ENCODE measurements at regions not wholly inside any gene's neighbourhood (a gene's known extent, or its start where the extent isn't known, plus 50 kb on each side); places are given as distances from the start of the nearest gene placed in this dataset.
A peak's percentile ranks its signal among the peaks of the same experiment; 100 is the strongest.

- no peak overlapping the region for H2AFZ ChIP-seq (ENCODE audit: low read depth, low read length)
- H3K4me3 ChIP-seq (ENCODE audit: low read length): no peak overlapping the region
- H3K9me3 ChIP-seq (ENCODE audit: low read length): no peaks in the 10 kb centered on the region
- no peaks in the 10 kb centered on the region for H3K27me3 ChIP-seq (ENCODE audit: insufficient read depth, low read length)
- H3K4me1 ChIP-seq (ENCODE audit: insufficient read depth, low read length): peaks cover 7% of the 10 kb centered on the region
- H3K36me3 ChIP-seq (ENCODE audit: insufficient read depth, low read length): no peaks in the 10 kb centered on the region
These were observed 54.8 kb upstream of the FDX1 start for GRCh38 chr11:110374921-110375320.

- H3K4me3 ChIP-seq (ENCODE audit: low read length): no peak overlapping the region
These were observed 54.4 kb upstream of the FDX1 start for GRCh38 chr11:110375351-110375750.

GRCh38 chr11:110376021-110376420 is 53.7 kb upstream of the FDX1 start:
- H2AFZ ChIP-seq (ENCODE audit: low read depth, low read length): no peak overlapping the region
- peaks cover 7% of the 10 kb centered on the region for H3K4me1 ChIP-seq (ENCODE audit: insufficient read depth, low read length)
- H3K9me3 ChIP-seq (ENCODE audit: low read length): no peaks in the 10 kb centered on the region
- no peaks in the 10 kb centered on the region for H3K36me3 ChIP-seq (ENCODE audit: insufficient read depth, low read length)
- no peaks in the 10 kb centered on the region for H3K27me3 ChIP-seq (ENCODE audit: insufficient read depth, low read length)
- no peak overlapping the region for H3K4me3 ChIP-seq (ENCODE audit: low read length)

More at GRCh38 chr11:110375351-110375750, 54.4 kb upstream of the FDX1 start:
- Histone ChIP-seq H3K27me3 (ENCODE audit: insufficient read depth, low read length) (no peaks in the 10 kb centered on the region), H2AFZ (ENCODE audit: low read depth, low read length) (no peak overlapping the region), H3K36me3 (ENCODE audit: insufficient read depth, low read length) (no peaks in the 10 kb centered on the region), H3K9me3 (ENCODE audit: low read length) (no peaks in the 10 kb centered on the region), H3K4me1 (ENCODE audit: insufficient read depth, low read length) (peaks cover 7% of the 10 kb centered on the region)

- peaks cover 7% of the 10 kb centered on the region for H3K4me1 ChIP-seq (ENCODE audit: insufficient read depth, low read length)
- peak overlapping the region; percentile 20 for H2AFZ ChIP-seq (ENCODE audit: low read depth, low read length)
- H3K4me3 ChIP-seq (ENCODE audit: low read length): no peak overlapping the region
These were observed 52.9 kb upstream of the FDX1 start for GRCh38 chr11:110376711-110377324.

GRCh38 chr11:110377434-110377833 is 52.3 kb upstream of the FDX1 start:
- Histone ChIP-seq H3K4me3 (ENCODE audit: low read length) (no peak overlapping the region), H2AFZ (ENCODE audit: low read depth, low read length) (no peak overlapping the region), H3K9me3 (ENCODE audit: low read length) (no peaks in the 10 kb centered on the region), H3K4me1 (ENCODE audit: insufficient read depth, low read length) (peaks cover 7% of the 10 kb centered on the region), H3K36me3 (ENCODE audit: insufficient read depth, low read length) (no peaks in the 10 kb centered on the region), H3K27me3 (ENCODE audit: insufficient read depth, low read length) (no peaks in the 10 kb centered on the region)

More at GRCh38 chr11:110376711-110377324, 52.9 kb upstream of the FDX1 start:
- Histone ChIP-seq H3K36me3 (ENCODE audit: insufficient read depth, low read length) (no peaks in the 10 kb centered on the region), H3K9me3 (ENCODE audit: low read length) (no peaks in the 10 kb centered on the region), H3K27me3 (ENCODE audit: insufficient read depth, low read length) (no peaks in the 10 kb centered on the region)

- no peaks in the 10 kb centered on the region for H3K9me3 ChIP-seq (ENCODE audit: low read length)
- no peaks in the 10 kb centered on the region for H3K36me3 ChIP-seq (ENCODE audit: insufficient read depth, low read length)
- no peak overlapping the region for H3K4me3 ChIP-seq (ENCODE audit: low read length)
- H2AFZ ChIP-seq (ENCODE audit: low read depth, low read length): no peak overlapping the region
- peaks cover 3% of the 10 kb centered on the region for H3K4me1 ChIP-seq (ENCODE audit: insufficient read depth, low read length)
- no peaks in the 10 kb centered on the region for H3K27me3 ChIP-seq (ENCODE audit: insufficient read depth, low read length)
These were observed 50.5 kb upstream of the FDX1 start for GRCh38 chr11:110379261-110379660.

GRCh38 chr11:110379936-110380335 is 49.8 kb upstream of the FDX1 start:
- peaks cover 3% of the 10 kb centered on the region for H3K4me1 ChIP-seq (ENCODE audit: insufficient read depth, low read length)
- H3K9me3 ChIP-seq (ENCODE audit: low read length): no peaks in the 10 kb centered on the region
- no peaks in the 10 kb centered on the region for H3K36me3 ChIP-seq (ENCODE audit: insufficient read depth, low read length)
- no peaks in the 10 kb centered on the region for H3K27me3 ChIP-seq (ENCODE audit: insufficient read depth, low read length)
- H3K4me3 ChIP-seq (ENCODE audit: low read length): no peak overlapping the region
- no peak overlapping the region for H2AFZ ChIP-seq (ENCODE audit: low read depth, low read length)
